Tibial nerve (tissue), 4 donors: ENCODE measurements at regions not wholly inside any gene's neighbourhood (a gene's known extent, or its start where the extent isn't known, plus 50 kb on each side); places are given as distances from the start of the nearest gene placed in this dataset.
A peak's percentile ranks its signal among the peaks of the same experiment; 100 is the strongest.

Experiments
- DNase-seq, 2 donors: peaks; one replicate each; pipeline ENCODE4 v3.0.0-alpha.2; 2019; ENCODE audit warnings: low spot score in 2 of 2
- H3K27ac ChIP-seq, 4 donors: fragments of 200-600 bp; sonication (generic) in 3 of 4; one replicate each; pipeline ENCODE4 v1.5.1; 2017 to 2019; ENCODE audit warnings: mild to moderate bottlenecking in 1 of 4
- H3K27me3 ChIP-seq, 2 donors: fragments of 200-600 bp; sonication (generic) in 1 of 2; one replicate each; pipeline versions ENCODE4 v1.5.1 to v1.6.0; 2017 to 2019
- H3K36me3 ChIP-seq, 3 donors: fragments of 200-600 bp; sonication (generic); one replicate each; pipeline ENCODE4 v1.5.1; 2018 to 2019
- H3K4me1 ChIP-seq, 4 donors: fragments of 200-600 bp; sonication (generic) in 3 of 4; one replicate each; pipeline ENCODE4 v1.5.1; 2017 to 2019
- H3K4me3 ChIP-seq, 4 donors: fragments of 200-600 bp; sonication (generic) in 3 of 4; one replicate each; pipeline ENCODE4 v1.5.1; 2017 to 2019; ENCODE audit warnings: mild to moderate bottlenecking in 1 of 4, moderate library complexity in 1 of 4
- H3K9me3 ChIP-seq, 4 donors: fragments of 200-600 bp; sonication (generic) in 3 of 4; one replicate each; pipeline ENCODE4 v1.5.1; 2017 to 2019
- CTCF ChIP-seq, 5 experiments: fragments of 200-600 bp in 3 of 5; fragments of 450-650 bp in 2 of 5; sonication (generic) in 3 of 5; IDR thresholded peaks; one replicate each; pipeline ENCODE4 v1.5.1; 2016 to 2019; ENCODE audit warnings: antibody characterized with exemption in 5 of 5, mild to moderate bottlenecking in 3 of 5, moderate library complexity in 2 of 5
- EP300 ChIP-seq, 2 donors: sonication (generic); formaldehyde crosslinking; IDR thresholded peaks; one replicate each; pipeline ENCODE4 v1.6.1; 2017; ENCODE audit warnings: antibody characterized with exemption in 2 of 2, mild to moderate bottlenecking in 1 of 2
- POLR2A ChIP-seq, 2 donors: fragments of 450-650 bp; IDR thresholded peaks; one replicate each; pipeline ENCODE4 v1.6.1; 2017; ENCODE audit warnings: antibody characterized with exemption in 2 of 2, mild to moderate bottlenecking in 2 of 2, moderate library complexity in 2 of 2
- WGBS, 2 donors: methylation state at CpG; one replicate each; pipeline ENCODE4 v1.1.5; 2018; 5-methylcytosine and 5-hydroxymethylcytosine counted together

GRCh38 chr14:44576356-44576755, 69.3 kb upstream of the FSCB start:
- Histone ChIP-seq H3K27me3 (no peaks in the 10 kb centered on the region), H3K9me3 (peaks cover 0 to 34% (median 3%) of the 10 kb centered on the region in 4 donors), H3K4me3 (no peak overlapping the region), H3K36me3 (no peaks in the 10 kb centered on the region), H3K4me1 (no peaks in the 10 kb centered on the region), H3K27ac (no peak overlapping the region)
- no peak for TF ChIP-seq EP300 (IDR thresholded peaks at IDR 0.05)
- no peak for TF ChIP-seq POLR2A (IDR thresholded peaks at IDR 0.05)
- no peak for TF ChIP-seq CTCF (IDR thresholded peaks at IDR 0.05)
- no peak for DNase-seq

GRCh38 chr14:44567997-44568396, 60.9 kb upstream of the FSCB start:
- 90 to 100% methylated on average over 1 of the region's 1 CpG for WGBS, 2 donors
- TF ChIP-seq POLR2A (IDR thresholded peaks at IDR 0.05) (no peak), CTCF (IDR thresholded peaks at IDR 0.05) (no peak)
- no peak overlapping the region for H3K27ac ChIP-seq
- peaks cover 0 to 7% (median 0%) of the 10 kb centered on the region in 4 donors for H3K4me1 ChIP-seq
- no peaks in the 10 kb centered on the region for H3K36me3 ChIP-seq
- no peaks in the 10 kb centered on the region for H3K27me3 ChIP-seq
- H3K9me3 ChIP-seq: peaks cover 0 to 11% (median 1%) of the 10 kb centered on the region in 4 donors
- no peak overlapping the region for H3K4me3 ChIP-seq
- no peak for DNase-seq

GRCh38 chr14:44565968-44566367, 58.9 kb upstream of the FSCB start:
- Histone ChIP-seq H3K36me3 (no peaks in the 10 kb centered on the region), H3K9me3 (peaks cover 0 to 4% (median 1%) of the 10 kb centered on the region in 4 donors), H3K4me1 (peaks cover 0 to 7% (median 2%) of the 10 kb centered on the region in 4 donors), H3K27me3 (no peaks in the 10 kb centered on the region), H3K27ac (peak overlapping the region in 1 of 4 donors; percentile 8), H3K4me3 (no peak overlapping the region)
- no peak for TF ChIP-seq EP300 (IDR thresholded peaks at IDR 0.05)
- TF ChIP-seq POLR2A (IDR thresholded peaks at IDR 0.05): no peak
- no peak for TF ChIP-seq CTCF (IDR thresholded peaks at IDR 0.05)
- no peak for DNase-seq

- Histone ChIP-seq H3K27me3 (no peaks in the 10 kb centered on the region), H3K27ac (no peak overlapping the region), H3K4me3 (no peak overlapping the region), H3K36me3 (no peaks in the 10 kb centered on the region), H3K4me1 (peaks cover 0 to 7% (median 2%) of the 10 kb centered on the region in 4 donors), H3K9me3 (peaks cover 0 to 4% (median 1%) of the 10 kb centered on the region in 4 donors)
- WGBS, 2 donors: 49 to 52% methylated on average over 2 of the region's 2 CpGs
- TF ChIP-seq EP300 (IDR thresholded peaks at IDR 0.05) (no peak), POLR2A (IDR thresholded peaks at IDR 0.05) (no peak), CTCF (IDR thresholded peaks at IDR 0.05) (no peak)
- DNase-seq: no peak
These were observed 57.8 kb upstream of the FSCB start for GRCh38 chr14:44564908-44565307.
